GM23338 (cell line): ENCODE measurements at regions not wholly inside any gene's neighbourhood (a gene's known extent, or its start where the extent isn't known, plus 50 kb on each side); places are given as distances from the start of the nearest gene placed in this dataset.

Experiments used
- ATAC-seq: fragments of 200-7000 bp; cut with Tn5 transposase; 3 replicates; pipeline ENCODE4 v1.9.1; 2020
- DNase-seq: peaks from one replicate; pipeline ENCODE4 v3.0.0-alpha.2; 2015; ENCODE audit warnings: low spot score
- H2AFZ ChIP-seq: fragments of 200-600 bp; sonication (generic); 2 replicates; pipeline ENCODE4 v1.8.0; 2016; ENCODE audit warnings: antibody characterized with exemption, mild to moderate bottlenecking, moderate library complexity
- H3F3A ChIP-seq: fragments of 200-600 bp; sonication (generic); replicated peaks from 2 replicates; pipeline ENCODE4 v1.8.0; 2017; ENCODE audit warnings: antibody characterized with exemption, mixed run types, low read depth
- H3K27ac ChIP-seq: fragments of 200-600 bp; sonication (generic); 2 replicates; pipeline ENCODE4 v1.6.1; 2016; ENCODE audit warnings: low read depth
- H3K27me3 ChIP-seq: fragments of 200-600 bp; sonication (generic); 2 replicates; pipeline ENCODE4 v1.8.0; 2016; ENCODE audit warnings: mild to moderate bottlenecking, mixed run types, moderate library complexity; ENCODE audit not compliant: insufficient read depth
- H3K36me3 ChIP-seq: fragments of 200-600 bp; sonication (generic); 2 replicates; pipeline ENCODE4 v1.8.0; 2016; ENCODE audit warnings: mild to moderate bottlenecking; ENCODE audit not compliant: insufficient read depth
- H3K4me1 ChIP-seq: fragments of 200-600 bp; sonication (generic); 2 replicates; pipeline ENCODE4 v1.8.0; 2016; ENCODE audit warnings: mild to moderate bottlenecking, moderate library complexity; ENCODE audit not compliant: insufficient read depth
- H3K4me2 ChIP-seq: fragments of 200-600 bp; sonication (generic); 2 replicates; pipeline ENCODE4 v1.7.1; 2017; ENCODE audit warnings: mixed run types
- H3K4me3 ChIP-seq: fragments of 200-600 bp; sonication (generic); 2 replicates; pipeline ENCODE4 v1.6.1; 2016; ENCODE audit warnings: mixed run types
- H3K79me2 ChIP-seq: fragments of 200-600 bp; sonication (generic); replicated peaks from 2 replicates; pipeline ENCODE4 v1.8.0; 2017; ENCODE audit warnings: mild to moderate bottlenecking; ENCODE audit not compliant: insufficient read depth
- H3K9me2 ChIP-seq: fragments of 200-600 bp; sonication (generic); 2 replicates; pipeline ENCODE4 v1.8.0; 2017; ENCODE audit not compliant: insufficient read depth
- H4K20me1 ChIP-seq: fragments of 200-600 bp; sonication (generic); replicated peaks from 2 replicates; pipeline ENCODE4 v1.8.0; 2017; ENCODE audit warnings: mild to moderate bottlenecking; ENCODE audit not compliant: insufficient read depth
- H3K27ac Mint-ChIP-seq: 2 replicates; pipeline ENCODE4 v1.8.0; 2020; ENCODE audit warnings: inconsistent platforms, mild to moderate bottlenecking, moderate library complexity, mixed read lengths
- H3K27me3 Mint-ChIP-seq: 3 replicates; pipeline ENCODE4 v1.8.0; 2022; ENCODE audit warnings: low read depth, mild to moderate bottlenecking, moderate library complexity, mixed read lengths, inconsistent platforms; ENCODE audit not compliant: insufficient read depth, poor library complexity
- H3K36me3 Mint-ChIP-seq: 3 replicates; pipeline ENCODE4 v1.8.0; 2021; ENCODE audit warnings: low read depth, mild to moderate bottlenecking, inconsistent platforms, moderate library complexity, mixed read lengths
- H3K4me1 Mint-ChIP-seq: 3 replicates; pipeline ENCODE4 v1.8.0; 2020; ENCODE audit warnings: mild to moderate bottlenecking, inconsistent platforms, mixed read lengths
- H3K4me3 Mint-ChIP-seq: 3 replicates; pipeline ENCODE4 v1.8.0; 2021; ENCODE audit warnings: moderate library complexity, mild to moderate bottlenecking, inconsistent platforms, mixed read lengths
- H3K9me3 Mint-ChIP-seq: 3 replicates; pipeline ENCODE4 v1.8.0; 2020; ENCODE audit warnings: moderate library complexity, mild to moderate bottlenecking, inconsistent platforms, mixed read lengths
- NANOG ChIP-seq: IDR thresholded peaks from 2 replicates; pipeline ENCODE4 v1.6.1; 2016; ENCODE audit warnings: antibody characterized with exemption, borderline replicate concordance
- POLR2AphosphoS5 ChIP-seq: IDR thresholded peaks from 2 replicates; pipeline ENCODE4 v1.6.1; 2016; ENCODE audit warnings: antibody characterized with exemption, low read depth
- TF ChIP-seq, protein P1 (sequence below): fragments of 250-450 bp; sonication (Bioruptor Pico); IDR thresholded peaks from 2 replicates; pipeline ENCODE4 v1.5.0; 2020; ENCODE audit warnings: mild to moderate bottlenecking, moderate library complexity

DNA sequence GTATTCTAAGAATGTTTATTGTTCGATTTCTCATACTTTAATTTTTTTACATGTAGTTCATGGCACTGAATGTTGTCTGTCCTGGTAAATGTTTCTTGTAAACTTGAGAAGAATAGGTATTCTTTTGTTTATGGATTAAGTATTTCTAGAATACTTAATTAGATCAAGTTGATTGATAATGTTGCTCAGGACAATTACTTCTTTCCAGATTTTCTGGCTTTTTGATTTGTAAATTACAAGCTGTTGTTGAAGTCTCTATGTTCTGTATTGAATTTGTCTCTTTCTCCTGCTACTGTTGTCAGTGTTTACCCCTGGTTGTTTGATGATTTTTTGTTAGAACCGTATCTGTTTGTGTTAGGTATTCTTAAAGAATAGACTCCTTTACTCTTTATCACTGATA is 1720.9 kb upstream of the AGA start (continued):
- TF ChIP-seq, protein P1, sequence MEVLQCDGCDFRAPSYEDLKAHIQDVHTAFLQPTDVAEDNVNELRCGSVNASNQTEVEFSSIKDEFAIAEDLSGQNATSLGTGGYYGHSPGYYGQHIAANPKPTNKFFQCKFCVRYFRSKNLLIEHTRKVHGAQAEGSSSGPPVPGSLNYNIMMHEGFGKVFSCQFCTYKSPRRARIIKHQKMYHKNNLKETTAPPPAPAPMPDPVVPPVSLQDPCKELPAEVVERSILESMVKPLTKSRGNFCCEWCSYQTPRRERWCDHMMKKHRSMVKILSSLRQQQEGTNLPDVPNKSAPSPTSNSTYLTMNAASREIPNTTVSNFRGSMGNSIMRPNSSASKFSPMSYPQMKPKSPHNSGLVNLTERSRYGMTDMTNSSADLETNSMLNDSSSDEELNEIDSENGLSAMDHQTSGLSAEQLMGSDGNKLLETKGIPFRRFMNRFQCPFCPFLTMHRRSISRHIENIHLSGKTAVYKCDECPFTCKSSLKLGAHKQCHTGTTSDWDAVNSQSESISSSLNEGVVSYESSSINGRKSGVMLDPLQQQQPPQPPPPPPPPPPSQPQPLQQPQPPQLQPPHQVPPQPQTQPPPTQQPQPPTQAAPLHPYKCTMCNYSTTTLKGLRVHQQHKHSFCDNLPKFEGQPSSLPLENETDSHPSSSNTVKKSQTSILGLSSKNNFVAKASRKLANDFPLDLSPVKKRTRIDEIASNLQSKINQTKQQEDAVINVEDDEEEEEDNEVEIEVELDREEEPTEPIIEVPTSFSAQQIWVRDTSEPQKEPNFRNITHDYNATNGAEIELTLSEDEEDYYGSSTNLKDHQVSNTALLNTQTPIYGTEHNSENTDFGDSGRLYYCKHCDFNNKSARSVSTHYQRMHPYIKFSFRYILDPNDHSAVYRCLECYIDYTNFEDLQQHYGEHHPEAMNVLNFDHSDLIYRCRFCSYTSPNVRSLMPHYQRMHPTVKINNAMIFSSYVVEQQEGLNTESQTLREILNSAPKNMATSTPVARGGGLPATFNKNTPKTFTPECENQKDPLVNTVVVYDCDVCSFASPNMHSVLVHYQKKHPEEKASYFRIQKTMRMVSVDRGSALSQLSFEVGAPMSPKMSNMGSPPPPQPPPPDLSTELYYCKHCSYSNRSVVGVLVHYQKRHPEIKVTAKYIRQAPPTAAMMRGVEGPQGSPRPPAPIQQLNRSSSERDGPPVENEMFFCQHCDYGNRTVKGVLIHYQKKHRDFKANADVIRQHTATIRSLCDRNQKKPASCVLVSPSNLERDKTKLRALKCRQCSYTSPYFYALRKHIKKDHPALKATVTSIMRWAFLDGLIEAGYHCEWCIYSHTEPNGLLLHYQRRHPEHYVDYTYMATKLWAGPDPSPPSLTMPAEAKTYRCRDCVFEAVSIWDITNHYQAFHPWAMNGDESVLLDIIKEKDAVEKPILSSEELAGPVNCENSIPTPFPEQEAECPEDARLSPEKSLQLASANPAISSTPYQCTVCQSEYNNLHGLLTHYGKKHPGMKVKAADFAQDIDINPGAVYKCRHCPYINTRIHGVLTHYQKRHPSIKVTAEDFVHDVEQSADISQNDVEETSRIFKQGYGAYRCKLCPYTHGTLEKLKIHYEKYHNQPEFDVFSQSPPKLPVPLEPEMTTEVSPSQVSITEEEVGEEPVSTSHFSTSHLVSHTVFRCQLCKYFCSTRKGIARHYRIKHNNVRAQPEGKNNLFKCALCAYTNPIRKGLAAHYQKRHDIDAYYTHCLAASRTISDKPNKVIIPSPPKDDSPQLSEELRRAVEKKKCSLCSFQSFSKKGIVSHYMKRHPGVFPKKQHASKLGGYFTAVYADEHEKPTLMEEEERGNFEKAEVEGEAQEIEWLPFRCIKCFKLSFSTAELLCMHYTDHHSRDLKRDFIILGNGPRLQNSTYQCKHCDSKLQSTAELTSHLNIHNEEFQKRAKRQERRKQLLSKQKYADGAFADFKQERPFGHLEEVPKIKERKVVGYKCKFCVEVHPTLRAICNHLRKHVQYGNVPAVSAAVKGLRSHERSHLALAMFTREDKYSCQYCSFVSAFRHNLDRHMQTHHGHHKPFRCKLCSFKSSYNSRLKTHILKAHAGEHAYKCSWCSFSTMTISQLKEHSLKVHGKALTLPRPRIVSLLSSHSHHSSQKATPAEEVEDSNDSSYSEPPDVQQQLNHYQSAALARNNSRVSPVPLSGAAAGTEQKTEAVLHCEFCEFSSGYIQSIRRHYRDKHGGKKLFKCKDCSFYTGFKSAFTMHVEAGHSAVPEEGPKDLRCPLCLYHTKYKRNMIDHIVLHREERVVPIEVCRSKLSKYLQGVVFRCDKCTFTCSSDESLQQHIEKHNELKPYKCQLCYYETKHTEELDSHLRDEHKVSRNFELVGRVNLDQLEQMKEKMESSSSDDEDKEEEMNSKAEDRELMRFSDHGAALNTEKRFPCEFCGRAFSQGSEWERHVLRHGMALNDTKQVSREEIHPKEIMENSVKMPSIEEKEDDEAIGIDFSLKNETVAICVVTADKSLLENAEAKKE (CRISPR knock-in tag), result no peak

DNA sequence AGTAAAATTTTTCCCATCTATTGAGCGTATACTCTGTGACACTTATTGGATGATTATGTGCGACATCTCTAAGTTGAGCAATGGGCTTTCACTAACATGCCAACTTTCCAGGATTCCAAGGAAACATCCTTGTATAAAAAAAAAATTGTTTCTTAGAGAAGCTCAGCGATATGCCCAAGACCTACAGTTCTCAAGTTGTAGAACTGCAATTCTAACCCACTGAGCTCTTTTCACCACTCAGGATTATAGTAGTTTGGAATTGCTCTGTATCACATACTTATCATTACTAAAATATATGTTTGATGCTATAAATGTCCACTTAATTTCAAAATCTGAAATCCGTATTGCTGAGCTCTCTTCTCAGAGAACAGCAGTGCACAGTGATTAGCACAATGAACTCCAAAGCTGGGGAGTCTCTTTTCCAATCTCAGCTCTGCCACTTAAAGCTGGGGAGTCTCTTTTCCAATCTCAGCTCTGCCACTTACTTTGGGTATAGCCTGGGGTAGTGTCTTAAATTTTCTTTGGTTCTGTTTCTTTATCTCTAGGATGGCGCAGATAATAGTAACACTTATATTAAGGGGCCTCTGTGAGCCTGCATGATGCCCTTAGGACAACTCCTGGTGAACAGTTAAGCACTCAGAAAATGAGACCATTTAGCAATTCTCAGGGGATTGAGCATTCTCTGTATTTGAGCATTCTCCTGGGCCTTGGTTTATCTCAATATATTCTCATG is 1722.2 kb upstream of the AGA start:
- H3K27me3 Mint-ChIP-seq, result peaks cover 35% of the 10 kb centered on the region
- peaks cover 29% of the 10 kb centered on the region for H3K4me1 Mint-ChIP-seq

More for the DNA sequence above, 1722.2 kb upstream of the AGA start:
- Histone ChIP-seq H4K20me1 (no peaks in the 10 kb centered on the region; the same call in 1 of the 2 replicates), H3F3A (no peaks in the 10 kb centered on the region; the same call in 1 of the 2 replicates), H3K79me2 (peaks cover 34% of the 10 kb centered on the region), H3K27me3 (no peaks in the 10 kb centered on the region), H3K9me2 (no peaks in the 10 kb centered on the region), H2AFZ (no peak overlapping the region), H3K4me1 (peaks cover 11% of the 10 kb centered on the region; the same call in 1 of the 2 replicates), H3K36me3 (no peaks in the 10 kb centered on the region; the same call in 1 of the 2 replicates), H3K4me2 (peak overlapping the region; percentile 71), H3K27ac (peak overlapping the region; percentile 89), H3K4me3 (peak overlapping the region; percentile 62)
- H3K27ac Mint-ChIP-seq, result no peak overlapping the region
- peaks cover 50% of the 10 kb centered on the region for H3K36me3 Mint-ChIP-seq
- ATAC-seq, result peak; percentile 45
- peak overlapping the region; percentile 94 for H3K4me3 Mint-ChIP-seq
- H3K9me3 Mint-ChIP-seq, result peaks cover 19% of the 10 kb centered on the region; the same call in 2 of the 3 replicates
- DNase-seq, result no peak
- no peak; the same call in 1 of the 2 replicates for TF ChIP-seq POLR2AphosphoS5
- TF ChIP-seq NANOG, result peak; percentile 14; the same call in 1 of the 2 replicates
